HG03432 (cell line): ENCODE measurements at regions not wholly inside any gene's neighbourhood (a gene's known extent, or its start where the extent isn't known, plus 50 kb on each side); places are given as distances from the start of the nearest gene placed in this dataset.
A peak's percentile ranks its signal among the peaks of the same experiment; 100 is the strongest.

Experiments used
- ATAC-seq: cut with Tn5 transposase; IDR thresholded peaks from one replicate; pipeline ENCODE4 v1.9.1; 2021; ENCODE audit warnings: mild to moderate bottlenecking, moderate library complexity; ENCODE audit not compliant: unreplicated experiment

DNA sequence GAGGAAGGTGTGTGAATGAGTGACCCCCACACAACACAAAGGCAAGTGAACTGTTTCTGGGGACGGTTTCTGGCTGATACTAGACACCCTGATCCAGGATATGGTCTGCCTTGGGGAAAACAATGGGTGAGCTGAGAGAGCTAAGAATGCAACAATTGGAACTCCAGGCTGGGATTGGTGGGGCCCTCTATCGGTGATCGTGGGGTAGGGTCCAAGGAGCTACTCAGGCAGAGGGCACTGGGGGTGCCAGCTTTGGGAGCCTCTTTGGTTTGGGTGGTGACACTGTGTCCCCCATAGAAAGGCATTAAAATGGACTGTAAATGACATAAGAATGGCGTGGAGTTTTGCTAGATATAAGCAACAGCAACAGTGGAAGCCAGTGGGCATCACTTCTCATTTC is 439.1 kb downstream of the DMAC1 start:
- ATAC-seq, result no peak

DNA sequence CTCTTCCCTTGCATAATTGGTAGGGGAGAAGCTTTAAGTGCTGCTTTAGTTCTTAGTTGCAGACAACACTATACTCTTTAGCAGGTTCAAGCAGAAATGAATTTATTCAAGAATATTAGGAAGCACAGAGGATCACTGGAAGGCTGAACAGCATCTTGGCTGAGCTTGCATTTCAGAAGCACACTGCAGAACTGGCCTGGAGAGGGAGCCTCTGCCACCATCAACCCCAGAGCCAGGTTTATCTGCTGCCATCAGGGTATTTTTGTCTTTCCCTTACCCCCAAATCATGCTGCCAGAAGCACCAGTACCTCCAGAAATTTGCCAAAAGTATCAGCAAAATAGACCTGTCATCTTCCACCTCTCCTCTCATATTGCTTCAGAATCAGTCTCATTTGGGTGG is 440.7 kb downstream of the DMAC1 start:
- no peak for ATAC-seq

DNA sequence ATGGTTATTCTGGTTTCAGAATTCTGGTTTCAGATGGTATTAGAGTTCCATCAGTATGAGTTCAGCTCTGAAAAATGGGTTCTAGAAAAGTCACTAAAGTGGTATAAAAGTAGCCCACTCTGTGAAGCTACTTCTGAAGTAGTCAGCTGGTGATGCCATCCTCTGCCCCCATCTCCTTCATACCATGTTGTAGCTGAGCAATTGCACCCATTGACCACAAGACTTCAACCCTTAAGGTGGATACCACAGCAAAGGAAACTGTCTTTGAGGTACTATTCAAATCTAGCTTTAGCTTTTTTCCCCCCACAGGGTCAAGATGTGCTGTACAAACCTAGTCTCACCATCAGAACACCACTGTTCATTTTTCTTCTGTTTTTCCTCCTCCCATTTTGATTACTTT is 444.9 kb downstream of the DMAC1 start:
- no peak for ATAC-seq

DNA sequence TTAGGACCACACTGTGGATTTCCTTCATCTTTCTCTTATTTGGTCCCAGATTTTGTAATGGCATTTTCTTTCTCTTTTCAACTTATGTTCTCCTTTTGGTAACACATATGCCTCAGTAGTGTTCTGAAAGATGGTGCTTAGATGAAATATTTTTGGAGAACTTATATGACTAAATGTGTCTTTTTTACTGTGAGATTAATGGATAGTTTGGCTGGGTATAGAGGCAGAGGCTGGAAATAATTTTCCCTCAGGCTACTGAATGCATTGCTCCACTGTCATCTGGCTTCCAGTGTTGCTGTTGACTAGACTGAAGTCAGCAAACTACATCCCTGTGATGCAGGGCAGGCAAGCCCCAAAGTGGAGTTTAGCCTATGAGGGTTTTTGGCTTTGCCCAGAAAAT is 450.9 kb downstream of the DMAC1 start:
- ATAC-seq, result no peak

DNA sequence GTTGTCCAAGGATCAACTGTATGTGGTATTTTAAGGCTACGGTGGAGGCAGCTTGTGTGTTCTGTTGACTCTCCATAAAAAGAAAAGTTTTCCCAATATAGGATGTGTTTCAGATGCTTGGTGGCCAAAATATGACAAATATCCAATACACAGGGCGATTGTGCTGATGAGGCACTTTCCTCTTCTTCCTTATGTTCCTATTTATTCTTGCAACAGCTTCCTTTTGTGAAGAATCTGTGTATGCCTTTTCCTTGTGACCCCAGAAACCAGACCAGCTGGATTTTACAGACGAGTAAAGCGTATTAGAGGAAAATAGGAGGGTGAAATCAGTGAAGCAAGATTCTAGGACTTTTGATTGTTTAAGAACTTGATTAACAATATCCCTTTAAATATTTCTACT is 452.0 kb downstream of the DMAC1 start:
- no peak for ATAC-seq

DNA sequence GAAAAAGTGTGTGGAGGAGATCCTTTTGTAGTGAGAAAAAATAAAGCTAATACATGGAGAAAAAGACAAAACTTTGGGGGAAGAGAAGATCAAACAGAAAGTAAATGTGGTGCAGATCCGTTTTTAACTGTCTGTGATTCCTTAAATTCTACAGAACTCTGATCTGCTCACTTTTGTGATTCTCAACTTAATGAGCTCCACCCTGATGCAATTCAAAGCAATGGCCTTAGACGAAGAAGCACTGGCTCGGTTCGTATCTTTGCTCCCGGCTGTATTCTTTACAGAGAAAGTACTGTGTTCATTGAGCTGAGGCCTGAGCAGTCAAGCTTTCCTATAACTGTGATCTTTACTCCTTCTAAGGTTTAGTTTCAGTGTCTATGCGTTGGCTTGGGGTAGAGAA is 453.4 kb downstream of the DMAC1 start:
- ATAC-seq, result no peak

DNA sequence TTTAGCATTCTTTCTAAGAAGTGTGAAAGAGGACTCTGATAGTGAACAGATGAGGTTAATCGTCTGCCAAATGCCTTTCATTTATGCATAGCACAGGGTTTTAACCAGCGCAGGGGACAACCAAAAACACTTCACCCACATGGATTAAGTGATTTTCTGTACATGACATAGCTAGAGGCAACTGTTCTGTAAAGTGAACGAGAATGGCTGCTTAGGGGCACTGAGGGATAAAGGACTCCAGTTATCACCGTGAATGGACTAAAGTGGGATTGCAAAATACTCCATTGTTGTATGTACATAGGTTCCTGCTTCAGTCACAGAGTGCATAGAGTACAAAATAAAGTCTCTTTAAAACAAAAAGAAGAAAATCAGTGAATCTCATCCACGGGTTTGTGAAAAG is 456.8 kb downstream of the DMAC1 start:
- ATAC-seq, result no peak

DNA sequence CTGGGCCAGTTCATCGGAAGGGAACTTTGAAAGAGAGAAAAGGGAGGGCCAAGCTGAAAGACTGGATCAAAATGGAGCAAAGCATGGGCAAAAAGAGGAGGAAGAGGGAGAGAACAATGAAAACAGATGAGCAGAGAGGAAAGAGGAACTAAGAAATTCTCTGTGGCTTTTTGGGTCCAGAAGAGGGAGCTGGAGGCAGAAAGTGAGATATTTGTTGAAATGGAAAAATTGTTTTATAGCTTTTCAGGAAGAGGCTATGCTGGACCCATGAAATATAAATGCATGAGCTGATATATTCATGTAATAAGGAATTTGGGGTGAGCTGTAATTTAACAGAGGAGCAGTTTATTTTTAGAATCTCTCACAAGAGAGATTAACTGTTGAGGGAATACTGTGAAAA is 457.3 kb downstream of the DMAC1 start:
- peak; percentile 89 for ATAC-seq

DNA sequence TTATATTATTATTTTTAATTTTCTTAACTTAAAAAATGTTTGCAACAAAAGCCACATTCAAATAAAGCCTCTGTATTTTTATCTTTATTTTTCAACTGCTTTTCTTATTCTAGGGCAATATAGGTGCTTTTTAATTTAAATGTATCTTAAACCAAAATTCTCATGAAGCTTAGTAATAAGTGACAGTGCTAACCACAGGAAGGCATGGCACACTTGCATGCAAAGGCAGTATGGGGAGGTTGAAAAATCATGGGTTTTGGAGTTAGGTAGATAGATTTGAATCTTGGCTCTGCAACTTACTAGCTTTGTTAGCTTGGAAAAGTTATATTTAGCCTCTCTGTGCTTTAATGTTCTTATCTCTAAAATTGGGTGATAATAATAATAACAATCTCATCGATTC is 458.0 kb downstream of the DMAC1 start:
- ATAC-seq, result peak; percentile 54

DNA sequence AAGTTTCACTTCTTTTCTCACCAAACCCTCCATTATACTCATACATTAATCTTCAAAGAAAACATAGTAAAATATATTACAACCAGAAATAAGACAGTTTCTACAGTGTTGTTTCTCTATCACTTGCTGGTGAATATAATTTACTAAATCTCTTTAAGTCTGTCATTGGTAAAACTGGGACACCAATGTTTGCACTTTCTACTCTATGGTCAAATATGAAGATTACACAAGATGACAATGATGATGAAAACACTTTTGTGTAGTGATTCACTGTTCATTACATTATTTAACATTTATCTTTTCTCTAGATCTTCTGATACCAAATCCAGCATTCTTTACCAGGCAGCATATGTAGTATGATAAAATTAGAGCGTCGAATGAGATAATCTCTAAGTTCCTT is 459.1 kb downstream of the DMAC1 start:
- no peak for ATAC-seq

DNA sequence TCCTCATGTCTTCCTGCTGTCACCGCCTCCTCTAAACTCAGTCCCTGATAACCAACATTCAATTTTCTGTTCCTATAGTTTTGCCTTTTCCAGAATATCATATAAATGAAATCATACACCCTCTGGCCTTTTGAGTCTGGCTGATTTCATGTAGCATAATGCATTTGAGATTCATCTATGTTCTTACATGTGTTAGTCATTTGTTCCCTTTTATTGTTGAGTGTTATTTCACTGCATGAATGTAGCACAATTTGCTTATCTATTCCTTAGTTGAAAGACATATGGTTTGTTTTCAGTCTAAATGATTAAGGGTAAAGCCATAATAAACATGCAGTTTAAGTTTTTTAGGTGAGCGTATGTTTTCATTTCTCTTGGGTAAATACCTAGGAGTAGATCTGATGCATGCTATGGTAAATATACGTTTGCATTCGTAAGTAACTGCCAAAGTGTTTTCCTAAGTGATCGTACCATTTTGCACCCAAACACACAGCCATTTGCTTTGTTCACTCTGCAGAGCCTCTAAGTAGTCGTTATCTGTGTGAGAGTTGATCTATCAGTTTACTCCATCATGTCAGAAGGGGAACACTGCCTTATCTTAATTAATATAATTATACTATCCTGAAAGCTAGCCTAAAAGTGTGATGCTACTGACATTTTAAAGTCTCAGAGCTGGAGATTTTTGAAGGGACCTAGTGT is 460.8 kb downstream of the DMAC1 start:
- ATAC-seq, result no peak

DNA sequence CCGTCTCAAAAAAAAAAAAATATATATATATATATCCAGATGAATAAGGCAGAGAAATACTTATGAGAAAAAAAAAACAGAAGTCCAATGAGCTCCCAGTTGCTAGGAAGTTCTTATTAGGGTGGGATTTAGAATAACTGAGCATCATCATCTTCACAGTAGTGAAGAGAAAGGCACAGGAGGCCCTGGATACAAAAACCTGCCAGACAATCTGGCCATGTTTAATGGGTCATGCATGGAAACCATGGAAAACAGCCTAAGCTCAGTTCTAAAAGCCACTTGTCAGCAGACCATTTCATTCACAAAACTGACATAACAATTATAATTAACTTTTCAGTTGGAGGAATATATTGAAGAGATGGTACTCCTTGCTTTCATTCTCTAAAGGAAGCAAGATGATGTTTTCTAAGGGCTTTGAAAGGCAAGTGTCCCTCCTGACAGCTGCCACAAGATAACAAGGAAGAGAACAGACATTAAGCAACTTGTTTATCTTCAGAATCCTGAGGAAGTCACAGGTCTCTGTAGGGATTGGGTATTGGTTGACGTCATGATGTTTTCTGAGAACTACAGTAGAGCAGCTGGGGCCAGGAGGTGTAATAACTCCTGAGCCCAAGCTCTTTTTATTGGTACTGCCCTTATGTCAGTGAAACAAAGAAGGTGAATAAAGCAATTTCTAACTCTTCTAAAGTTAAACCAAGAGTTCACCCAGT is 463.1 kb downstream of the DMAC1 start:
- no peak for ATAC-seq

DNA sequence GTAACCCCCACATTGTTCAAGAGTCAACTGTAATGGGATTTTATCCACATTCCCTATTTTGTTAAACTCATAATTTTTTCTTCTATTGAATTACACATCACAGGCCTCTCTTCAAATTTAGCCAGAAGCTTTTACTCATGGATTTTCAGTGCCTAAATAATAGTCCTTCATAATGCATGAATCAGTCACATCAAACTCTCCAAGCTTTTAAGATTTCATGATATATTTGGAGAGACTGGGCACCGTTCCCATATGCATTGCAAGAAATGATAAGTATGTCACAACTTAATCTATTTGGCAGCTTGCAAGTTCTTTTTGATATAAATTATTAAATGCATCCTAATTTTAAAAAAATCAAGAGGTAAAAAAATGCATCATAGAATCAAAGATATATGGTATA is 465.9 kb downstream of the DMAC1 start:
- no peak for ATAC-seq

DNA sequence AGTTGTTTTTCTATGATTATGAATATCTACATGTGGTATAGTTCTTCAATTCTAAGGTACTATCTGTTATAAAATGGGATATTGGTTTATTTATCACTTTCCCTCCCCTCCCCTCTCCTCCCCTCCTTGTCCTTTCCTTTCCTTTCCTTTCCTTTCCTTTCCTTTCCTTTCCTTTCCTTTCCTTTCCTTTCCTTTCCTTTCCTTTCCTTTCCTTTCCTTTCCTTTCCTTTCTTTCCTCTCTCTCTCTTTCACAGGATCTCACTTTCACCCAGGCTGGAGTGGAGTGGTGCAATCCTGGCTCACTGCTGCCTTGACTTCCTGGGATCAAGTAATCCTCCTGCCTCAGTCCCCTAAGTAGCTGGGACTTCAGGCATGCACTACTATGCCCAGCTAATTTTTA is 466.8 kb downstream of the DMAC1 start:
- no peak for ATAC-seq

DNA sequence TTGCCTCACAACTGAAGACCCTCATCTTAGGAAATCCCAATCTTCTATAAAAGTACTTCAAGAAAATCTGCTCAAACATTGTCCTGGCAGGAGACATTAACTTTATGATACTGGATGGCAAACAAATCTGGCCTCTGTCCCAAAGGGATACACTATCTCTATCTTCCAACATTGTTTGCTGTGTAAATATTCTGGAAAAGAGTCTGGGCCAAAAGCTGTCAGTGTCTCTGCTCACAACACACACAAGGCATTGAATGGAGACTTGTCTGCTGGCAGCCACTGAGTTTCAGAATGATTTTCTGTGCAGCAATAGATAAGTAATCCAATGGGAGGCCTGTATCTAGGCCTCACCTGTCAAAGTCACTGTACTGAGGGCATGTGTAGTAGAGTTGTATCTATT is 471.1 kb downstream of the DMAC1 start:
- ATAC-seq, result no peak

DNA sequence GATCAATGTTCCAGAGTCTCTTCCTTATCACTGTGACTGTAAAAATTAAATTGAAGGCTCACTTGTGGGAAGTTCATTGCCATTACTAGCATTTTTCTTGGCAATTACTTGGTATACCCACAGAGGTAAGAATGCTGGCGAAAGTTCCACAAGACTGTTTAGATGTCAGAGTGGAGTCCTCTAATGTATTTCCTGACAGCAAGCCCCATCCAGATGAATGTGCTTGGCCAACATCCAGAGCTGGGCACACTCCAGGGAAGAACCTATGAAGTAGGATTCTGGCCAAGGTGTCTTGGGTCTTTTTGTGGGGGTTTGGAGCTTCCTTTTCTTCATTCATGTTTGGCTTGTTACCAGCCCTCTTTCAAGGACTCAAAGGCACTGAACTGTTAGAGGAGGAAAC is 473.6 kb downstream of the DMAC1 start:
- no peak for ATAC-seq

DNA sequence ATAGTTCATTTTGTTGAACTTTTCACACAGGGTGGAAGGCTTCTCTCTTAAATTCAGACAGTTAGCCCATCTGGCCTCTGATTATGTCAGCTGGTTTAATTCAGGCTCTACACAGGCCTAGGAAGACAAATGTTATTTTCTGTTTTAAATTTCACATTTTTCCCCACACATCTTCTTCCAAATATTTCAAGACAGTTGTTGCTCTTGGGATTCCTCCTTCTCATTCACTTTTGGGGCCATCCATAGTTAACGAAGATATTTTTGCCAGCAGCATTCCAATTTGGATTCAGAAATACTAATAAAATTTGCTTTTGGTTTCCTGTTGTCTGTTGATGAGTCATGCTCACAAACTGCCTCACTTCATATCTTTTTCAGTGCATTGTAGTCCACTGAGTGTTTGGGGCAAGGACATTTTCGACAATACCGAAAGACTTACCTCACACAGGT is 475.4 kb downstream of the DMAC1 start:
- no peak for ATAC-seq

DNA sequence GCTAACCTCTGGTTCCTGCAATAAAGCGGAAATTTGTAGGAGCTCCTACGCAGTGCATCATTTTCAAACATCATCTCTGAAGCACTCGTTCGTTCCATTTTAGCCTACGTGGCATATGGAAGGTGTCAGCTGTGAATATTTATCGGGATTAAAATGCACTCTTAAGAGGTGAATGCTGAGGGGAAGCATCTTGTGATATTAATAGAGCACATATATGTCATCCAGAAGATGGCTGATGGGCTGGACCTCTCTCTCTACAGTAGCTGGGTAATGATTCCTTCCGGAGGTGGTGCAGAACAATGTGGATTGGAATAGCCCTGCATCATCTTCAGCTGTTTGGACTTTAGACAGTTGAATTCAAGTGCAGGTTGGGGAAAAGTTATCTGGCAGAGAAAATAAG is 478.7 kb downstream of the DMAC1 start:
- ATAC-seq, result no peak

DNA sequence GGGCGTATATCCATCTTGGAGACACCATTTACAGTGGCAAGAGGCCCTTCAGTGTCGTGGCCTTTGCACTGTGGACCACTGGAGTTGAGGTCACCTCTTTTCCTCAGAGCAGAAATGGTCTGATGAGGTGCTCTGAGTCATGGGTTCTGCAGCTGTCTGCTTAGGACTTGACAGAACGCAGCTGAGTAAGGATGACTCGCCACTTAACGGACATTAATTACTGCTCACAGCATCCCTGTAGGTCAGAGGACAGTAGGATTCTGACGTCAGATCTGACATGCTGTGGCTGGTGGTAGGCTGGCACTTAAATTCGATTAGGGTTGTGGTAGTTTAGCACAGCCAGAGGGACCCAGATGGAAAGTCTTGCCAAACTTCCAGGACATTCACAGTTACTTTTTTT is 479.4 kb downstream of the DMAC1 start:
- no peak for ATAC-seq

DNA sequence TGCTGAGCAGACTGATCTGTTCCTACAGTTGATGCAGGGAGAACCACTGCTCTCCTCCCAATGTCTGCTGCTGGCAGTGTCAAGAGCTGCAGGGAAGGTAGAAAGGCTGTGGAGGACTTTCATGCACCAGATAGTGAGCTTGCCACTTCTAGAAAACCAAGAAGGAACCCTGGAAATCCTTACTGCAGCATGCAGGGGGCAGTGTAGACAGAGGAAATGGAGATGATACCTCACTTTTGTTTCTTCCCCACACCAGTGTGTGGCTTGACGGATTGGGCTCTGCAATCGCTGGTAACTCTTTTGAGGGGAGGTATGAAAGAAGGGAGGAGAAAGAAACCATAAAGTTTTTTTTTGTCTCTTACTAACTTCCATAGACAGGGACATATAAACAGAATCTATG is 480.7 kb downstream of the DMAC1 start:
- no peak for ATAC-seq

DNA sequence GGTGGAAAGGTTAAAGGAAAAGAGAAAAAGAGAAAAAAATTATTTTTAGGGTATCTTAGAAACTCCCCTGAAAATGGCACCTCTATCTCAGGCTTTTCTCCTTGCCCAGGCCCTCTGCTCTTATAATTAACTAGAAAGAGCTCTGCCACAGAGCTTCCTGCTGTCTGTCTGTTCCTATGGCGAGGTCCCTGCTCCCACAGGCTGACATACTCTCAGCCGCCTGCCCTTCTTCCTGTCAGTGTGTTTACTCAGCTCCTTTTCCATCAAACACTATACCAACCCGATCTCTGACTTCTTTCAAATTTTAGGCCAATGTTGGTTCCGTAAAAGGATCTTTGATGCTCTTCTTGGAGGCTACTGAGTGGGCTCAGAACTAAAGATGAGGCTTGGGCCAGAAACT is 482.6 kb downstream of the DMAC1 start:
- ATAC-seq, result no peak

DNA sequence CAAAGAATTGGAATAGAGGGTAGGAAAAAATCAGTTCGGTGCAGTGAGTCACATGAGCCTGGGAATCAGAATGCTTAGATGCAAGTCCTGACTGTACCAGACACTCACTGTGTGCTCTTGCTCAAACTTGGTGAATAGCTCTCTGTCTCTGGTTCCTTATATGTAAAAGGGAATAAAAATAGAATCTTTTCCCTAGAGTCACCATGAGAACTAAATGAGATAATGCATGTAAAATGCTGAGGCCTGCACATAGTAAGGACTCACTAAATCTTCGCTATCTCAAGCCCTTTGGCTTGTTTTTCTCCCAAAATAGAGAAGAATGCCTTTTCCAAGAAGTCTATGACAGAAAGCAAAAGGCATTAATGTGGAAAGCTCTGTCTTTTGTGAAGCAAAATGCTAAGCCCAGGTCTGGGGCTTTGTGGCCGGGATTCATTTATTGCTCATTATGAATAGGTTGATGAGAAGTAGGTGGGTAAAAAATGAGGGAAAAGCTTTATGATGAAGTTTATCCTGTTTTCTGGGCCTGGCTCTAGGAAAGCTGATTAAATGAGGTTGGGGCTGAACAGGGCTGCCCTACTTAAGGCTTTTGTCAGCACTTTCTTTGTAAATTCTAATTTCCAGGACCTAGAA is 483.3 kb downstream of the DMAC1 start:
- no peak for ATAC-seq
